ENCODE measurements at regions not wholly inside any gene's neighbourhood (a gene's known extent, or its start where the extent isn't known, plus 50 kb on each side); places are given as distances from the start of the nearest gene placed in this dataset.

- TF ChIP-seq SAP30 (IDR thresholded peaks at IDR 0.05; ENCODE audit: insufficient read depth, insufficient replicate concordance, low read length) = no peak
- no peak for TF ChIP-seq MAX (IDR thresholded peaks at IDR 0.05)
- TF ChIP-seq JUN (IDR thresholded peaks at IDR 0.05; ENCODE audit: low read depth, low read length) = no peak
- TF ChIP-seq PHF8 (conservative IDR thresholded peaks at IDR 0.05; ENCODE audit: low read depth, low read length) = no peak
- no peak for TF ChIP-seq SIN3A (conservative IDR thresholded peaks at IDR 0.05 in 1 of 2, IDR thresholded peaks at IDR 0.05 in 1 of 2; ENCODE audit: low read depth in 1 of 2, low read length in 2 of 2)
- H2AFZ ChIP-seq (ENCODE audit: low read length) = no peak overlapping the region
- no peak overlapping the region for H2AK5ac ChIP-seq (ENCODE audit: low read depth, low read length)
- no peak overlapping the region for H2BK5ac ChIP-seq (ENCODE audit: low read depth, low read length)
- H2BK20ac ChIP-seq (ENCODE audit: low read length) = no peak overlapping the region
- H3K18ac ChIP-seq (ENCODE audit: extremely low read depth, low read length) = no peak overlapping the region
- H3K4me2 ChIP-seq (ENCODE audit: insufficient read depth in 1 of 2, low read depth in 2 of 2, low read length in 2 of 2) = no peak overlapping the region
- H3K27me3 ChIP-seq (replicated peaks in 1 of 4; ENCODE audit: control insufficient read depth in 3 of 4, extremely low read depth in 1 of 4, insufficient read depth in 3 of 4, low read length in 3 of 4) = no peaks in the 10 kb centered on the region
- no peaks in the 10 kb centered on the region for H3K79me1 ChIP-seq (ENCODE audit: low read depth, low read length)
- no peak overlapping the region for H3K56ac ChIP-seq (replicated peaks; ENCODE audit: insufficient read length, low read depth, low read length)
- H3K23ac ChIP-seq (ENCODE audit: insufficient read length) = no peak overlapping the region
- 92% methylated on average over 7 of the region's 7 CpGs; no CpG with 5 or more reads in 1 of the 2 experiments for WGBS, 2 experiments (ENCODE audit: extremely low coverage in 1 of 2, insufficient coverage in 1 of 2, insufficient read length in 1 of 2, insufficient replicate concordance in 2 of 2, low coverage in 1 of 2, low lambda C conversion rate in 2 of 2, missing lambda C conversion rate in 1 of 2)
- ChIA-PET POLR2A (ENCODE audit: partially characterized antibody) (interaction anchor here (2.2 kb wide), 1 partner anchor 12 kb away, joined by 5 read pairs; no protein-coding TSS in a partner anchor), CTCF (ENCODE audit: partially characterized antibody) (interaction anchor here (0.7 to 2.9 kb wide), 10 partner anchors 10 to 1569 kb away, joined by 3 to 12 read pairs (median 4); no protein-coding TSS in a partner anchor)
- no peak overlapping the region for H3K9ac ChIP-seq (replicated peaks in 1 of 4; ENCODE audit: extremely low read depth in 1 of 4, low read depth in 3 of 4, low read length in 3 of 4)
- no peaks in the 10 kb centered on the region; the same call in 1 of the 2 replicates for H3K23me2 ChIP-seq (ENCODE audit: low read depth, low read length)
- H3K9me3 ChIP-seq (ENCODE audit: insufficient read depth in 2 of 2, low read depth in 1 of 2, low read length in 1 of 2) = no peaks in the 10 kb centered on the region
- H2BK120ac ChIP-seq (replicated peaks; ENCODE audit: low read depth, low read length) = no peak overlapping the region
- no peaks in the 10 kb centered on the region for H3K36me3 ChIP-seq (ENCODE audit: control insufficient read depth in 2 of 4, insufficient read depth in 4 of 4, low read length in 3 of 4)
- H3K4ac ChIP-seq (replicated peaks; ENCODE audit: insufficient read length, low read depth, low read length) = no peak overlapping the region
- H3K27ac ChIP-seq (ENCODE audit: low read depth, low read length) = no peak overlapping the region
- DNase-seq (ENCODE audit: low read depth in 1 of 2, low spot score in 2 of 2) (no peak), FAIRE-seq (no peak)
- H3K79me2 ChIP-seq (ENCODE audit: control insufficient read depth in 1 of 2, insufficient read depth in 2 of 2, low read length in 2 of 2) = no peaks in the 10 kb centered on the region
- no peaks in the 10 kb centered on the region for H3K4me1 ChIP-seq (replicated peaks in 1 of 4; ENCODE audit: control insufficient read depth in 3 of 4, insufficient read depth in 4 of 4, low read length in 3 of 4)
- H4K20me1 ChIP-seq (replicated peaks in 1 of 2; ENCODE audit: control insufficient read depth in 1 of 2, insufficient read depth in 2 of 2, low read length in 2 of 2) = no peaks in the 10 kb centered on the region
- no peak overlapping the region for H3K14ac ChIP-seq (ENCODE audit: insufficient read length)
- no peak overlapping the region for H2BK12ac ChIP-seq (ENCODE audit: low read depth, low read length)
- H4K8ac ChIP-seq (ENCODE audit: extremely low read depth, insufficient read depth, low read length) = no peak overlapping the region
- H2BK15ac ChIP-seq (ENCODE audit: low read length) = no peak overlapping the region
- no peak overlapping the region for H4K5ac ChIP-seq (ENCODE audit: insufficient read length, low read depth, low read length)
- H3K4me3 ChIP-seq (ENCODE audit: extremely low read depth in 1 of 4, insufficient read depth in 2 of 4, low read depth in 3 of 4, low read length in 4 of 4) = no peak overlapping the region
- no peak overlapping the region for H4K91ac ChIP-seq (replicated peaks; ENCODE audit: insufficient read length, low read length)
Measured at GRCh38 chr5:10868956-10869355, 107.9 kb upstream of the DAP start.

Data from H1 (cell line).